ENCODE measurements at regions not wholly inside any gene's neighbourhood (a gene's known extent, or its start where the extent isn't known, plus 50 kb on each side); places are given as distances from the start of the nearest gene placed in this dataset.
A peak's percentile ranks its signal among the peaks of the same experiment; 100 is the strongest.
"Not testable (repeated sequence)": the region's sequence is repeated elsewhere in the genome, so short reads cannot be mapped to it uniquely, and the experiment has no call there.

DNA sequence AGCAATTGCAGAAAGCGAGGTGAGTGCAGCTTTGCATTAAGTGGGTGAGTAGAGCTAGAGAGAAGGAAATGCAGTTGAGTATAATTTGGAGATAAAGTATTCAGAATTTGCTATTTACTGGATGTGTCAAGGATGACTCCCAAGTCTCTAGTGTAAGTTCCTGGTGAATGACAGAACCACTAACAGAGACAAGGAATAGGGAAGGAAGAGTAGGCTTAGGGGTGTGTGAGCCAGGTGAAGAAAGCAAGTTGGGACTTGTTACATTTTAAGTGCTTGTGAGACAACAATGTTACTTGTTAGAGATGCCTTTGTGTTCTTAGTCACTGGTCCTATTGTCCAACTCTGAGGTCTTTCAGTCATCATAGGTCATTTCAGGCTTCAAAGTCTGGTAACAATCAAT, 70.8 kb downstream of the TBC1D26 start:
- H3K9me3 ChIP-seq (ENCODE audit: control insufficient read depth in 2 of 2, low read length in 2 of 2); DNase-seq; H3K9me3 Mint-ChIP-seq; H3K27ac ChIP-seq (ENCODE audit: insufficient read depth, low read length, poor library complexity, severe bottlenecking); H3K27me3 Mint-ChIP-seq; H3K4me3 ChIP-seq (ENCODE audit: low read depth, low read length); H3K4me1 ChIP-seq (ENCODE audit: control insufficient read depth, insufficient read depth, low read length, poor library complexity, severe bottlenecking); H3K27me3 ChIP-seq (ENCODE audit: control insufficient read depth, insufficient read depth, low read length); H3K4me3 Mint-ChIP-seq; H3K36me3 Mint-ChIP-seq; H3K4me1 Mint-ChIP-seq; H3K27ac Mint-ChIP-seq; ATAC-seq (ENCODE audit: low read depth in 2 of 2); H3K36me3 ChIP-seq (ENCODE audit: control insufficient read depth, insufficient read depth, low read length): not testable (repeated sequence)

DNA sequence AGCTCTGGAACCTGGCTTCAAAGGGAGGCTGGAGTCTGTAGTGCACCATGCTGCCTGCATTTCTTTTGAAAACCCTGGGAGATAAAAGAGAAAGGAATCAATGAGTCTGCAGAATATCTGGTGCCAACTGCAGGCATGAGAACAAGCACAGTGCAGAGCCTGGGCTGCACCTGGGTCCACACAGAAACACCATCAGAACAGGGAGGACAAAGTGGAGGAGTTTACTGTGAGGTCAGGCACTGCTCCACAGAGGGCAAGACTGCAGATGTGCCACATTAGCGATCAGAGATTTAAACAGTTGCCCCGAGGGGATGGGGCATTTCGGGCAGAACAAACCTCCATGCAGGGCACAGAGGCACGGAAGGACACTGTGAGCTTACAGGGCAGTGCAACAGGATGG, 74.7 kb downstream of the TBC1D26 start:
- H3K4me1 Mint-ChIP-seq; DNase-seq; H3K36me3 ChIP-seq (ENCODE audit: control insufficient read depth, insufficient read depth, low read length); H3K4me1 ChIP-seq (ENCODE audit: control insufficient read depth, insufficient read depth, low read length, poor library complexity, severe bottlenecking); H3K9me3 Mint-ChIP-seq; H3K27me3 ChIP-seq (ENCODE audit: control insufficient read depth, insufficient read depth, low read length); H3K4me3 Mint-ChIP-seq; ATAC-seq (ENCODE audit: low read depth in 2 of 2); H3K36me3 Mint-ChIP-seq; H3K27ac ChIP-seq (ENCODE audit: insufficient read depth, low read length, poor library complexity, severe bottlenecking); H3K4me3 ChIP-seq (ENCODE audit: low read depth, low read length); H3K27me3 Mint-ChIP-seq; H3K9me3 ChIP-seq (ENCODE audit: control insufficient read depth in 2 of 2, low read length in 2 of 2); H3K27ac Mint-ChIP-seq: not testable (repeated sequence)

DNA sequence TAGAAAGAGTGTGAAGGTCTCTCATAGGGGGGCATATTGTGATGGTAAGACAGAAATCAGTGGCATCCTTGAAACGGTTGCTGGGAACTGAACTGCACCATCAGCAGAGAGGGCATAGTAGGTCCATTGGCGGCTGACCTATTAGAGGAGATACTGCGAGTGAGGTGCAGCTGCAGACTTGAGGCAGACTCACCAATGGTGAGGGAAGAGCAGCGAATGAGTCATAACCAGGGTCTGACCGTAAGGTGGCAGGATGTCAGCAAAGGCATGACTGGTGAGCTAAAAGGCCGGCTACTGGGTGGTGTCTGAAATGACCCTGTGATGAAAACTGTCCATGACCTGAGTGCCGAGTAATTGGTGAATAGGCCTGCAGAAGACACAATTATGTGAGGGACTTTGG, 81.3 kb downstream of the TBC1D26 start:
- H3K36me3 Mint-ChIP-seq; H3K9me3 Mint-ChIP-seq; H3K27ac ChIP-seq (ENCODE audit: insufficient read depth, low read length, poor library complexity, severe bottlenecking); H3K4me3 ChIP-seq (ENCODE audit: low read depth, low read length); H3K27ac Mint-ChIP-seq; H3K27me3 ChIP-seq (ENCODE audit: control insufficient read depth, insufficient read depth, low read length); H3K4me1 Mint-ChIP-seq; H3K27me3 Mint-ChIP-seq; H3K36me3 ChIP-seq (ENCODE audit: control insufficient read depth, insufficient read depth, low read length); ATAC-seq (ENCODE audit: low read depth in 2 of 2); DNase-seq; H3K4me1 ChIP-seq (ENCODE audit: control insufficient read depth, insufficient read depth, low read length, poor library complexity, severe bottlenecking); H3K9me3 ChIP-seq (ENCODE audit: control insufficient read depth in 2 of 2, low read length in 2 of 2); H3K4me3 Mint-ChIP-seq: not testable (repeated sequence)

DNA sequence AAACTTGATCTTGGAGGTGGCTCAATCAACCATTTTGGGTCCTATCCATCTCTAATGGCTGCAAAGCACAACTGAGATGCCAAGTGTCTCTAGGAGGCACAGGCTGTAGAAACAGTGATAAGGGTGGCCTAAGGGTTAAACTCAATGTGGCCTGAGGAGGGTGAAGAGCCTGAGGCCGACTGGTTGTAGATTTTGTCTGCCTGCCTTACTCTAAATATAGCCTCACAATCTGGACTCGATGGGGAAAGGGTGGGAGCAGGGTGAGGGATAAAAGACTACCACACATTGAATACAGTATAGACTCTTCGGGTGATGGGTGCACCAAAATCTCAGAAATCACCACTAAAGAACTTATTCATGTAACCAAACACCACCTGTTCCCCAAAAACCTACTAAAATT, 81.9 kb downstream of the TBC1D26 start:
- H3K27ac ChIP-seq (ENCODE audit: insufficient read depth, low read length, poor library complexity, severe bottlenecking); H3K27ac Mint-ChIP-seq; H3K4me1 Mint-ChIP-seq; H3K27me3 ChIP-seq (ENCODE audit: control insufficient read depth, insufficient read depth, low read length); H3K36me3 Mint-ChIP-seq; H3K4me1 ChIP-seq (ENCODE audit: control insufficient read depth, insufficient read depth, low read length, poor library complexity, severe bottlenecking); H3K36me3 ChIP-seq (ENCODE audit: control insufficient read depth, insufficient read depth, low read length); DNase-seq; H3K27me3 Mint-ChIP-seq; ATAC-seq (ENCODE audit: low read depth in 2 of 2); H3K4me3 ChIP-seq (ENCODE audit: low read depth, low read length); H3K4me3 Mint-ChIP-seq; H3K9me3 Mint-ChIP-seq; H3K9me3 ChIP-seq (ENCODE audit: control insufficient read depth in 2 of 2, low read length in 2 of 2): not testable (repeated sequence)

DNA sequence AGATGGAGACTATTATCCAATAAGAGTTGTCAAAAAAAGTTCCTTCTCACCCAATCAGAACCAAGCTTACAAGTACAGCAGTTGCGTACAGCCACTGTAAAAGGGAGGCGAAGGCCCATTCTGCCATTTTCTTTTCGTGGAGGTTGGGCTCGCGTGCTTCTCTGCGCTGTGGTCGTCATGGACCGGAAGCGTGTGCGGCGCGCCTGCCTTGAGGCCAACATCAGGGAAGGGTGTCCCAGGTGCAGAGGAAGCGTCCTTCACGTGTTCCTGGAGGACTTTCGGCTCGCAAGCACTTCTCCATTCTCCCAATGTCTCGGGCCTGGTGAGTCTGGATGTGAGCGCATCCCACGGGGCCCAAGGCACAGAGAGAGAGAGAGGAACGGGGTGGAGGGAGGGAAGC, 85.8 kb downstream of the TBC1D26 start:
- H3K36me3 ChIP-seq (ENCODE audit: control insufficient read depth, insufficient read depth, low read length); H3K4me3 Mint-ChIP-seq; DNase-seq; H3K27ac Mint-ChIP-seq; H3K9me3 Mint-ChIP-seq; H3K4me1 ChIP-seq (ENCODE audit: control insufficient read depth, insufficient read depth, low read length, poor library complexity, severe bottlenecking); H3K27me3 Mint-ChIP-seq; H3K9me3 ChIP-seq (ENCODE audit: control insufficient read depth in 2 of 2, low read length in 2 of 2); H3K4me3 ChIP-seq (ENCODE audit: low read depth, low read length); H3K27ac ChIP-seq (ENCODE audit: insufficient read depth, low read length, poor library complexity, severe bottlenecking); H3K27me3 ChIP-seq (ENCODE audit: control insufficient read depth, insufficient read depth, low read length); ATAC-seq (ENCODE audit: low read depth in 2 of 2); H3K4me1 Mint-ChIP-seq; H3K36me3 Mint-ChIP-seq: not testable (repeated sequence)

DNA sequence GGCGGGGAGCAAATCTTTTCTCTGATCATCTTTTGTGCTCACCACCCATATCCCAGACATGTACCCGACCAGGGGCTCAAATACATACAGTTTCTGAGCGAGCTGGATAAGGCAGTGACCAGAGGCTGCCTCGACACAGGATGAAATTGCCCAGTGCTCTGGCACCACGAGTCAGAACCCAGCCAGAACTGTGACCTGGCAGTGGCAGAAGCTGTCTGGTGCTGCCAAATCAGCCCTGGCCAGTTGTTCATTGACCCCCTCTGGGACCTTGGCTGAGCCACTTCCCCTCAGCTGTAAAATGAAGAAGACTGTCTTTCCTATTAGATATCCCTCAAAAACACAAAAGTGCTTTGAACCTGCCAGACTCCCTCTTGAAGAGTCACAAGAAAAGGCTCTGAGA, 90.2 kb downstream of the TBC1D26 start:
- H3K4me1 ChIP-seq (ENCODE audit: control insufficient read depth, insufficient read depth, low read length, poor library complexity, severe bottlenecking); H3K4me3 ChIP-seq (ENCODE audit: low read depth, low read length); H3K4me3 Mint-ChIP-seq; H3K4me1 Mint-ChIP-seq; H3K36me3 Mint-ChIP-seq; H3K36me3 ChIP-seq (ENCODE audit: control insufficient read depth, insufficient read depth, low read length); H3K27me3 Mint-ChIP-seq; H3K9me3 Mint-ChIP-seq; H3K27ac Mint-ChIP-seq; H3K27ac ChIP-seq (ENCODE audit: insufficient read depth, low read length, poor library complexity, severe bottlenecking); DNase-seq; ATAC-seq (ENCODE audit: low read depth in 2 of 2); H3K9me3 ChIP-seq (ENCODE audit: control insufficient read depth in 2 of 2, low read length in 2 of 2); H3K27me3 ChIP-seq (ENCODE audit: control insufficient read depth, insufficient read depth, low read length): not testable (repeated sequence)

DNA sequence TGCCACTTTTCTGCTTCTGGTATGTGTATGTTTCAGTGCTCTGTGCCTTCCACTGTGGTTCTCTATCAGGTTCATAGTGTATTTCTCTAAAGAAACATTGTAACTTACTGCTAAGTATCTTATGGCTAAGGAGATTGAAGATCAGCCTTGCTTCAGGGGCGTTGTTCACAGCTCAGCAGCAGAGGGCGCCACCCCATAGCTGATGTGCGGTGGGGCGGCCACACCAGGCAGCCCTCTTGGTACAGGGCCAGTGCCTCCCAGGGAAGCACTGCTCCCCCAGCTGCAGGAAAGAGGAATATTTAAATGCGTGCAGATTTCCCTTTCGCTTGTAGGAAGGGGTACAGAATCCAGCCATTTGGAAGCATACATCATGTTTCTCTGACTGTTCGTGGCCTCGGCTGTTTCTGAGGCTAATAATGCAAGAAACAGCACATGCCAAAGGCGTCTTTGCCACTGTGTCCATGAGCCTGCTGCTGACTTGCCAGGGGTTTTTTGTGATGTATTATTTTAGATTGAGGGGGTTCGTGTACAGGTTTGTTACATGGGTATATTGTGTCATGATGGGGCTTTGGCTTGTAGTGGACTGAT, 96.7 kb downstream of the TBC1D26 start:
- not testable (repeated sequence) for H3K9me3 Mint-ChIP-seq; H3K4me1 ChIP-seq (ENCODE audit: control insufficient read depth, insufficient read depth, low read length, poor library complexity, severe bottlenecking); H3K9me3 ChIP-seq (ENCODE audit: control insufficient read depth in 2 of 2, low read length in 2 of 2); H3K36me3 ChIP-seq (ENCODE audit: control insufficient read depth, insufficient read depth, low read length); H3K4me1 Mint-ChIP-seq; H3K27me3 Mint-ChIP-seq; H3K4me3 Mint-ChIP-seq; H3K36me3 Mint-ChIP-seq; H3K27me3 ChIP-seq (ENCODE audit: control insufficient read depth, insufficient read depth, low read length); H3K27ac Mint-ChIP-seq; H3K4me3 ChIP-seq (ENCODE audit: low read depth, low read length); H3K27ac ChIP-seq (ENCODE audit: insufficient read depth, low read length, poor library complexity, severe bottlenecking)
- DNase-seq (peak; percentile 30 to 62 (median 58)), ATAC-seq (ENCODE audit: low read depth in 2 of 2) (peak; percentile 67 to 87)

DNA sequence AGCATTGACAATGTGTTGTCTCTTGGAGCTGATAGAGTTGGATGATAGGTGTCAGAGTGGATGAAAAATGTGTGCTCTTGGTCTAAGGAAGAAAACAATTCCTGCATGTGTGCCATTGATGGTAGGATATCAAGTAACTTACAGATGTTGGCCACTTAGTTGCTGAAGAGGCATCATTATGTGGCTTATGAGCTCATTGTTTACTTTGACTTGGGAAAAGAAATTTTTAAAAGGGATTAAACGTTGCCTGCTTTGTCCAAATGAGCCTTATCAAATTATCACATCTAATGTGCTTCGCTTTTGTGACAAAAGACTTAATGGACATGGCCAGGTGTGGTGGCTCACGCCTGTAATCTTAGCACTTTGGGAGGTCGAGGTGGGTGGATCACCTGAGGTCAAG, 98.1 kb downstream of the TBC1D26 start:
- H3K4me3 ChIP-seq (ENCODE audit: low read depth, low read length); H3K4me1 Mint-ChIP-seq; H3K36me3 ChIP-seq (ENCODE audit: control insufficient read depth, insufficient read depth, low read length); H3K36me3 Mint-ChIP-seq; H3K9me3 ChIP-seq (ENCODE audit: control insufficient read depth in 2 of 2, low read length in 2 of 2); H3K27me3 ChIP-seq (ENCODE audit: control insufficient read depth, insufficient read depth, low read length); DNase-seq; H3K27me3 Mint-ChIP-seq; H3K9me3 Mint-ChIP-seq; H3K4me1 ChIP-seq (ENCODE audit: control insufficient read depth, insufficient read depth, low read length, poor library complexity, severe bottlenecking); ATAC-seq (ENCODE audit: low read depth in 2 of 2); H3K4me3 Mint-ChIP-seq; H3K27ac Mint-ChIP-seq; H3K27ac ChIP-seq (ENCODE audit: insufficient read depth, low read length, poor library complexity, severe bottlenecking): not testable (repeated sequence)

Measured in CD4-positive, CD25-positive, alpha-beta regulatory T cell (primary cell).